NCI-H748 (cell line): ENCODE measurements at regions not wholly inside any gene's neighbourhood (a gene's known extent, or its start where the extent isn't known, plus 50 kb on each side); places are given as distances from the start of the nearest gene placed in this dataset.

Experiments
- DNase-seq: peaks from one replicate; lab custom pipeline; 2025; ENCODE audit not compliant: unreplicated experiment; lab: John Stamatoyannopoulos, UW

DNA sequence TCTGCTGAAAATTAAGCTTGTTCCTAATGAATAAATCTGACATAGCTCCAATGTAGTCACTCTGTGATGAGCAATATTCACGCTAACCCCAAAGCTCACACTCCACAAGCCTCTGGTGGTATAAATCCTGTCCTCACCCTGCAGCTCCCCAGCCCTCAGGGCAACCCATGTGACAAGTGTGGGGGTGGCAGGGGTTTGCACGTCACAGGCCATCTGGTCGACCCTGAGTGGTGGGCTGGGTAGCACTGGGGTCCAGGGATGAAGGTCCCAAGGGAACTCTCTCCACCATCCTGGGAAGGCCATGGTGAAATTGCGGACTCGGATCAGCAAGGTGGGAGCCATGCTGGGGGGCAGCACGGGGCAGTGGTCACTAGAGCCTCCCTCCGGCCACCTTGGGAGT lies 100.0 kb upstream of the SOX1 start:
- DNase-seq, result no peak

DNA sequence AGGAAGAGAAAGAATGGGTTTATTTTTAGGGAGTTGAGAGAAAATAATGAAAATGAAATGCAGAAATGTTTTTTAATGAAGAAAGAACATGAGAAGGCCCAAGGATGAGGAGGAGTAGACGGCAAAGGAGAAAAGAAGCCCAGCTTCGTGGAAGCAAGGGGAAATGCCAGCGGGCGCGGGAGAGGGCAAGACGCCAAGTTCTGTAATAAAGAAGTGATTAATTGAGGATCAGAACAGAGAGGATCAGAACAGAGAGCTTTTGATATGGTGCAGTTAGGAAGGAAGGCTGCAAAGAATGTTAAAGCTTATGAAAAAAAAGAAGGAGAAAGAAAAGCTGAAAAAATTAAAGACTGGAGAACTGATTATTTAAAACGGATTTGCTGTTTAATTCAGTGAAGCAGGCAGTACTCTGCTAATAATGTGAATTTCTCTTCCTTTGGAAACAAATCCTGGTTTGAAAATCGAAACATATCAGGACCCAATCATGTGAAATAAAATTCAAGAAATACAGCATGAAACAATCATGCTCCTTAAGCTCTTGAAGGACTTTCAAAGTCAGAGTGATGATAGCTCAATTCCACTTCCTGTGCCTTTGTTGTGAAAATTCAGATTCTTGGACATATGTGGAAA lies 99.3 kb upstream of the SOX1 start:
- no peak for DNase-seq

DNA sequence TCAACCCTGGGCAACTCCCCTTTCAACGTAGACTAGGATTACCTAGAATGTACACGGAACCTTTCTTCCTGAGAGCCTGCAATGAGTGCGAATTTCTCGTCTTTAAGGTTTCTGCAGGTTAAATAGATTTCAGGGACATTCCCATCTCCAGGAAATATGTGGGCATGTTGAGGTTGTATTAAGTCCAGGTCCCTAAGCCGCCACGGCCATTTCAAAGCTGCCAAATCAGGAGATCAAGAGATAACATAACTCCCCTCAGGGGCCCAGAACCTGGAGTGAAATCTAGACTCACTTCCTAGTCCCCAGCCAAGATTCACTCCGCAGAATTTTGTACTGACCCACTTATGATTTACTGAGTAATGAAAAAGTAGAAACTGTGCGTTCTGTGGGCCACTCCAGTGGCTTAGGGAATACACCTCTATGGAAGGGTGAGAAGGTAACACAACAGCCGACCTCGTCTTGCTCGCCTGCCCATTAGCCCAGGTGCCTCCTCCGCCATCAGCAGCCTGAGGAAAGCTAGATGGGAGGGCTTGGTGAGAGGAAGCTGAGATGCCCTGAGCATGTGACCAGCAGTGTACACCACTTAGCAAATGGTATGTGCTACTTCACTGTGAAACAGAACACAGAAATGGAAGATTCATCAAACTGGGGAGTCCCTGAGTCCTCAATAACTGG lies 98.5 kb upstream of the SOX1 start:
- no peak for DNase-seq

DNA sequence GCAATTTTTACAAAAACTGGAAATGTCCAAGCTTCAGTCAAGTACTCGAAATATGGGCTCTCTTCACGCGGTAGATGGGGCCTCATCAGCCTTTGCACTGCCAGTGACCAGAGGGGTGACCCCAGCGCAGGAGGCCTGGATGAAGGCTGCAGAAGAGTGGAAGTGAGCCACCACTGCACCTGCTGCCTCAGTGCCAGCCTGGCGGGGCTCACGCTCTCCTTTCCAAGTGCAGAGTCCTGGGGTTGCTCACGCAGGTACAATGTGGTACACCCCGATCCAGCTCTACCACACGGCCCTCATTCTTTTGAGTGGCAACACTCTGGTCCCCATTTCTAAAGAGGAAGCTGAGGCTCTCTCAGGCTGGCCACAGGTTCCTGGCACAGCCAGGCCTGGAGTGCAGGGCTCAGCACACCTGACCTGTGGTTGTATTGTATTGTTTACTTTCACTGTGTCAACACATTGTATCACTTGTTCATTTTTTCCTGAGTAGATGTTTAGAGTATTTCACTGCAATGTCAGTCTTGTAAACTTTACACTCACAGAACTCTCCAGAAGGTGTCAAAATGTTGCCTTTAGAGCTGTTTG lies 97.3 kb upstream of the SOX1 start:
- DNase-seq, result peak; percentile 30

DNA sequence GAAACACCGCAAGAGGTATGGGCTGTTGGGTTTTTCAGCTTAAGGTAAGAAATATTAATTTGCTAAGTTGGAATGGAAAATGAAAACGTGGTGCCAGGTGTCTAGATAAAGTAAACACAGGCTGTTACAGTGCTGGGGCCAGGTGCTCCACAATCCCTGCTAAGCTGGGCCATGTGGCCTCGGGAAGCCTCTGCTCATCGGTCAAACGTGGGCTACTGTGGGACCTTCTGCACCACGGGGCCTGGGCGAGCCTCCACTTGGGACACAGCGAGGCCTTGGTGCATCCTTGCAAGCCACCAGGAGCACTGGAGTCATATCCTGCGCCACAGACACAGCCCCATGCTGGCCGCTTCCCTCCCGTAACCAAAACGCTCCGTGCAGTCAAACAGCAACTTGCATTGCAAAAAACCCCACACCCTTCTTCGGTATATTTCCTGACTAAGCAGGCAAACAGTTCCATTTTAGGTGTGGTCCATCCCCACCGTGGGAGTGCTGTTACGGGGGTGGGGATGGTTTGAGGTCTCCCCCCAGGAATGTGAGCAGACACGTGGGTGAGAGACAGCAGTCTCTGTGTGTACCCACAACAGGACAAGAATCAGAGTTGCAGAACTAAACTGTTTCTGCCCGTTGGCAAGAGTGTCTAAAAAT lies 96.3 kb upstream of the SOX1 start:
- peak; percentile 52 for DNase-seq

DNA sequence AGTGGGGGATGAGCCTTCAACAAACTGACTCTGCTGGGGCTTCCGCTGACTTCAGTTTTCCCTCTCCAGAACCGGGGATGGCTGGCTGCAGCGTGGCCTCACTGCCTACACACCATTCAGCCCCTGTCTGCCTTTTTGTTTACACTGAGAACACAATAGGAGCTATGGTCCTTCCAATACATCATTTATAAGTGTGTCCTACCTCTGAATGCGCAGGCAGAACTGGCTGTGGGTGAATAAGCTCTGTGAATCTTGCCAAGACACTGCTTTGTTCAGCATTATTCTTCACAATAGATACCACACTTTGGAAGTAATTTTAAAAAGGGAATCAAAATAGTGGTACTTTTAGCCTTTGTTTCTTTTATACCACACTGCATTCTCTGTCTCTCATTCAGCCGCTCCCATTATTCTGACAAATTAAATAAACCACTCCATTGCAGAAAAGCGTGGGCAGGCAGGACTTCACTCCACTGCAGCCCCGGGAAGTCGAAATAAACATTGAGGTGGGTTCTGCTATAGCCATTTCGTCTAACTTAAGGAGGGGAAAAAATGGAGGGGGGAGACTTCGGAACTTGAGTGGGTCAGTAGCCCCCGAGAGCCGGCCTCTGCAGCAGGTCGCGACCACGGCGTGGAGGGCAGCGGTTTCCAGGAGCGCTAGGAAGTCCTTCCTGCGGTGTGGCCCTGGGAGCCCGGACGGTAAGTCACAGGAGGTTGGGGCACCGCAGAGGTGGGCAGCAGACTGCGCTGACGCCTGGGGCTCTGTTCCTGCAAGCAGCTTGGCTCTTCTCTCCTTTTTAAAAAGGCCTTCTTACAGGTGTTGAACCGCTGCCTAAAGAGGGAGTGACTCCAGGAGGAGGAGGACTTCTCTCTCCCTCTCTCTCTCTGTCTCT lies 94.8 kb upstream of the SOX1 start:
- DNase-seq, result peak; percentile 88

DNA sequence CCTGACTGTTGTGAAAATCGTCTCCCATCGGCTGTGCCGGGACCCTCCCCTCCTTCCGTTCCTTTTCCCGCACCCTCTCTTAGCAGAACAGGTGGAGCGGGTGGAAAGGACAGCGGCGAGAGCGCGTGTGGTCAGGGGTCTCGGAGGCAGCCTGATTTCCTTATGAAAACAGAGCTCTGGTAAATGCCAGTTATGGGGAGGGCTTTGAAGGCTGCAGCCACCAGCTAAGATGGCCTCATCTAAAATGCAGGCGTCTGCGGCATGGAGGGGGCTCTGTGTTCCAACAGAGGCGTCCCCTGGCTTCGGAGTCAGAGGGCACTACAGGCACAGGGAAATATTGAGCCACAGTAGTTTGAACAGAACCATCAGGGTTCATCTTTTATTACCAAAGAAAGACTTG lies 93.8 kb upstream of the SOX1 start:
- no peak for DNase-seq

DNA sequence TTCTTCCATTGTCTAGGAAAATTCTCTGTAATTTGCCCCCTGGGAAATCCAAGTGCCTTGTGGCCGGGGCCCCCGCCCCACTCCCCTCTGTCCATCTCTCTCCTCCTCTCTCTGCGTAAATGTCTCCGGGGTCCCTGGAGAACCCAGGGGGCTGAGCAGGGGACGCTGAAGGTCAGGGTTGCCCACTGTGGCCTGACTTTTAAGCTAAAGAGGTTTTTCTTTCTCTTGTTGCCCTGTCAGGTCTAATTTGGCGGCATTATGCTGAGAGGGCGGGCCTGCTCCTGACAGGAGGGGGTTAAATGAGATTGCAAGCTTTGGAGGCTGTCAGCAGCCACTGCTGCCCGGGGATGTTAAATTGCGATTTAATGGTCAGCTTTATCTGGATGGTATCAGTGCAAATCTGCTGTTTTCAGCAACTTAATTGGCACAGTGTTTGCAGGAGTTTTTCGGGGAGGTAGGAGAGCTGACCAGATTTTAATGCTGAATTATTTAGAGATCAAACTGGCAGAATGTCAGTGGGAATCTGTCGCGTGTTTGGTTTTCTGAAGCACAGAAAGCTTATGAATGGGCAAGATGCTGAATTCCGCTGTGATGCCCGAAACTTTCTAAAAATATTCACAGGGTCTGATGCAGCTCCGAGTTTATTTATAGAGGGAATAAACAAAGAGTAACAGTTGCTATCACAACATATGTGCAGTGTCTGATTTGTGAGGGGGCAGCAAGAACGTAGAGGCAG lies 93.2 kb upstream of the SOX1 start:
- no peak for DNase-seq

DNA sequence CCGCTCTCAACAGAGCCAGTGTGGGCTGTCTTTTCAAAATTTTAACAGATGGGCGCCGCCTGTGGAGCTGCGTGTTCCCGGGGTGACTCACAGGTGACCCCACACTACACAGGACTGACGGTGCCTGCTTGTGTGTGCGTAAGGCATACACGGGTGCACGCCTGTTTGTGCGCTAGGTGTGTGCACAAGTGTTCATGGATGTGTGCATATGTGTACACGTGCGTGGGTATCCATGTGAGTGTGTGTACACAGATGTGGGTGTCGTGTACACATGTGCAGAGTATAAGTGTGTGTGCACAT lies 92.7 kb upstream of the SOX1 start:
- DNase-seq, result no peak

DNA sequence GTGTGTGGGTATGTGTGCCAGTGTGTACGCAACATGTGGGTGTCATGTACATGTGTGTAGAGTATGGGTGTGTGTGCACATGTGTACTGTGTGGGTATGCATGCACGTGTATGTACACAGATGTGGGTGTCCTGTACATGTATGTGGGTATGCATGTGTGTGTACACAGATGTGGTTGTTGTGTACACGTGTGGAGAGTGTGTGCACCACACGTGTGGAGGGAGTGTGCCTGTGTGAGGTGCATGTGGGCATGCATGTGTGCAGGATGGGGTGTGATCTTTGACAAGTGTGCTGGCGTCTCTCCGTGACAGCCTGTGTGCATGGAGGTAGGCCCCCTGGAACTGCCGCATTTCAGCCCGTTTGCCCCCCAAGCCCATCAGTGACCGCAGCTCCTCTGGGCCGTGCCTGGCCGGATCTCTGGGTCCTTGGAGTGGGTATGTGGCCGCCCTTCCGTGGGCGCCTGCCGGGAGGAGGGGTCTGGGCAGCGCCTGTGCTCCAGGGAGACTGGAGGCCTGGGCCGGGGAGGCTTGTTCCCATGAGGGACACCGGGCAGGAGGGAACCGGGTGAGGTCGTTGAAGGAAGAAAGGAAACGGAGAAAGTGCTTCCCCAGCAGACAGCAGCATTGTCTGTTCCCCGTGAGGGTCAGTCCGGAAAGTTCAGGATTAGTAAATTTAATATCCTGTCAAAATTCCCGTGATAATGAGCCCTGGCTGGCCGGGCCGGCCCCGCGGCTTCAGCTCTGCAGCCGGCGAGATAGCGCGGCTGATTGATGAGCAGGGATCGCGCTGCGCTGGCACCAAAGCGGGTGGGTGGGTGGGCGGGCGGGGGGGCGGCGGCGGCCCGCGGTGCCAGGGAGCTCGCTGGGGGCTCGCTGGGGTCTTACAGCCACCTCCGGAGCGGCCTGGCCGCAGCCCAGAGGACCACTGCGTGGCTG lies 91.1 kb upstream of the SOX1 start:
- DNase-seq, result no peak

DNA sequence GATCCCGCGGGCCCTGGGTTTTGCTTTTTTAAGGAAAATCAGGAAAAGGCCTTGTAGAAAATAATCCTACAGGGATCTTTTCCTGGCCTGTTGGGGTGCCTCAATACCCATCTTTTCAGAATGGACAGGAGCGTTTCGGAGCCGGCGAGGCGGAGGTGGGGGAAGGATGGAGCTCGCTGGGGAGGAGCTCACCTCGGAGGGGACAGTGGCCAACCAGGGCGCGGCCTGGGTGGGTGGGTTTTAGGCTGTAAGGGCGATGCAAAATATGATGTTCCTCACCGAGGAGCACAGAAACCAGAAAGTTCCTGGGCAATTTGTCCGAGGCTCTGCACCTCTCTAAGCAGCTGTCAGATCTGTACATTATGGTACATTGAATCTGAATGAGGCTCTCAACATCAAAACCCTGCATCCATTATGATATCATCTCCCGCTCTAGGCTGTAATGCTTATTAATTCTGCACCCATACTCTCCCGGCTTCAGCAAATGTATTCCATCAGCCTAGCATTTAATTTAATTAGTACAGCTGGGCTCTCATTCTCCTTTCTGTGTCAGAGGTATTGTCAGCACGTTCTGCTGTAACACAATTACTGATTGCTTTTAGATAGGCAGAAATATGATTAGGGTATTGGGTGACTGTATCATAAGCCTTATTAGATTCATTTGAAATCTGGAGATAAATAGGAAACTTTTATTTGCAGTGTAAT lies 90.3 kb upstream of the SOX1 start:
- no peak for DNase-seq

DNA sequence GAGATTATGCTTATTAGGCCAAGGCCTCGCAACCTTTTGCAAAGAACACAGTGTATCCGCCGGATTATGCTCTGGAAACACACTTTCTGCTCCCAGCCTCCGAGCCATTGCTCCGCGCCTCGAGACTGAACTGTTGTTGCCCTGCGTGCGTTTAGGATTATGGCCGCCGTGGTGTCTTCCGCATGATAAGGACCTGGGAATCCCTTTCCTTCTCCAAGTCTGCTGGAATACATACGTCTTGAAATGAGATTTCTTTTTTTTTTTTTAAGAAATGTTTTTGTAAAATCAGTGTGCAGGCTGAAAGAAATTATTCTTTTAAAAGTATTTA lies 89.8 kb upstream of the SOX1 start:
- no peak for DNase-seq

DNA sequence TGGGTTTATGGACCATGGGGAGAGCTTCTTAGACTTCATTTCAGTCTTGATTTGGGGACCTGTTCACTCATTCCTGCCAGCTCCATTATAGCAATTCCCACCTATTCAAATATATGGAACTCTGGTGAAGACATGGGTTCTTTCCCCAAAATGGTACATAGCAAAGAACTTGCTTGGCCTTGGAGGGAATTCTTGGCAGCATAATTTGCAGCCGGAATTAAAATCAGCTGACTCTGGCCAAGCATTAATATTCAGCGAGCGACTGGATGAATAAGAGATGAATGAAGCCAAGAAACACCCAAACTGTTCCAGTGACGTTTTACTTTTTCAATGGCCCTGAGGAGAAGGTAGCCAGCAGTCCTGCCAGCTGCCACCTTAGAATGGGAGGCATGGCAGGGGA lies 88.4 kb upstream of the SOX1 start:
- no peak for DNase-seq

DNA sequence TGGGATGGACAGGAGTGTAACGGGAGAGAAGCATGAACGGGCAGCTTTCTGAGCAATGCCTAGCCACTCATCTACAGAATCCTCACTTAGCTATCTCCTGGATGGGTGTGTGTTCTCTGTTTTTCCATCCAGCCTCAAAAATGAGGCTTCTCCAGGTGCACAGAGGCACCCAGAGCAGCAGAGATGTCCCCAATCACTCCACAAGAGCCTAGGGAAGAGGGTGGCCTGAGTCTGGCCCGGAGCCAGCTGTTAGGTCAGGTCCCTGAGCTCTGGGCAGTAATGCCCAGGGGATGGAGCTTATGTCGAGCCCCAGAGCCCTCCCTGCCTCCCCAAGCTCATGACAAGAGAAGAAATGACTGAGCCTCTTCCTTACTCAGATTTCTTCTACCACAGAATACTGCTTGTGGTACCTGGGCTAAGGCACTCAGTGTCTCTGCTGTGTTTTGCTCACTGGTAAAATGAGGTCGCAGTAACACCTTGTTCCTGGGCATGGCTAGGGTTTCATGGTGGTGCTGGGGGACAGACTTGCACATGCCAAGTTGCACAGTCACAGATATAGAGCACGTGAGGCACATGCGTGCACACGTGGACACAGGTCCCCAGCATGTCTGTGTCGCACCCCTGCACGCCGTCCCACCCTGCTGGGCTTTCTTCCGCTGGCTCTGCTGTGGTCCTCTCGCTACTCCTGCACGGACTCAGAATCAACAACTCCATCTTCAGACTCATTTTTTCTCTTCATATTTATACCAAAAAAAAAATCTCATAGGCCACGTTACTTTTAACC lies 86.6 kb upstream of the SOX1 start:
- no peak for DNase-seq

DNA sequence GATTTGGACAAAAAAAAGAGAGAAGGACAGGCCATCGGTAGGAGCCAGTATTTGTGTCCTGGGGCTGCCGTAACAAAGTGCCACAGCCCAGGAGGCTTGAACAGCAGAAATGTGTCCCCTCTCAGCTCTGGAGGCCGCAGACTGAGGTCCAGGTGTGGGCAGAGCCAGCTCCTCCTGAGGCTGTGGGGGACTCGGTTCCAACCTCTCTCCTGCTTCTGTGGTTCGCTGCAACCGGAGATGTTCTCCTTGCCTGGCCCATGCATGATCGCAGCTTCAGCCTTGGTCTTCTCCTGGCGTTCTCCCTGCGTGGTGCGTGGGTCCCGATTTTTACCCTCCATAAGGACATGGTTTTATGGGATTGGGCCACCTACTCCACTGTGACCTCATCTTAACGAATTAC lies 85.9 kb upstream of the SOX1 start:
- DNase-seq, result no peak

DNA sequence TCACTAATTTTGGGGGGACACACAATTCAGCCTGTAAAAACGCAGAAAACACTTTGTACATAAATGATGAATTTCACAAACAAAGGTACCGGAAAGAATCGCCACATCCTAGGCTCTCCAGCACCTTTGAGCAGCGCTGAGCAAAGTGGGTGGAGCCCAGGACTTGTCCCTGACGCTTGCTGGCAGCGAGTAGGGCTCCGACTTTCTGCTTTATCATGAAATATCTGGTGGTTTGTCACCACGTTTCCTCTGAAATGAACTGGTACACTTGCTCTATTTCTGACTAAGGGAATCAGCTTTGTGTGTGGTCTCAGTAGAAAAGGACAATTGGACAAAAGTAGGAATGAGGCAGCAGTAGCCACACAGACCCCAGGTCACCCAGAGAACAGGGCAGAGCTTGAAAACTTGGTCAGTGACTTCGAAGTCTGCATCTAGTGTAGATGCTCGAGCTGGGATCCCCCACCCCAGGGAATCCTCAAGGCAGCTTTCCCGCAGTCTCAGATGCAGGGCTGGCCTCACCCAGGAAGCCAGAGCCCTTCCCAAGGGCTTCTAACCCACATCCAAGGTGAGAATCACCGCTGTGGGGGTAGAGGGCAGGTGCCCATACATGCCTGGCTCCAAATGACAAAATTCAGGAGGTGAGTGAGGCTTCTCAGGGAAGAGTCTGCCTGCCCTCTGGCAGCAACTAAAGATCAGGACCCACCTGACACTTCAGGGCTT lies 85.3 kb upstream of the SOX1 start:
- no peak for DNase-seq

DNA sequence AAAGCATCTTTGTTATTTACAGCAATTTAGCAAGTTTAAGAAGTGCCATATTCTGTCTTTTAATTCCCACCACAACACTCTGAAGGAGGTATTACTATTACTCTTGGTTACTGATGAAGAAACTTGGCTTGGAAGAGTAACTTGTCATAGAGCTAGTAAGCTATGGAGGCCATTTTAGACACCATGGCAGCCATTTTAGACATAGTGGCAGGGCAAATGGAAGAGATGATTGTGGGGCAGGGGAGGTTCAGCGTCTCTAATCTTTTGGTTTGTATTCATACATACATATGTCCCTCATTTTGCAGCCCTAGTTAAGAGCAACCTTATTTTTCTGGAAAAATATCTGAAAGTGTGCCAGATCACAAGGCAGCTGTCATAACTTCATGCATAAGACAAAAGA lies 82.6 kb upstream of the SOX1 start:
- DNase-seq, result no peak

DNA sequence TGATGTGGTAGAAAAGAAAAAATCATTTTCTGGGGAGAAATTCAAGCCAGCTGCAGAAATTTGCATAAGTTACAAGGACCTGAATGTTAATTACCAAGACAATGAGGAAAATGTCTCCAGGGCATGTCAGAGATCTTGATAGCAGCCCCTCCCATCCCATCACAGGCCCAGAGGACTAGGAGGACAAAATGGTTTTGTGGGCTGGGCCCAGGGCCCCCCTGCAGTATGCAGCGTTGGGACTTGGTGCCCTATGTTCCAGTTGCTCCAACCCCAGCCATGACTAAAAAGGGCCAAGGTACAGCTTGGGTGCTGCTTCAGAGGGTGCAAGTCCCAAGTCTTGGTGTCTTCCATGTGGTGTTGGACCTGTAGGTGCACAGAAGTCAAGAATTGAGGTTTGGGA lies 76.6 kb upstream of the SOX1 start:
- no peak for DNase-seq
